HepG2 (cell line): ENCODE measurements at regions not wholly inside any gene's neighbourhood (a gene's known extent, or its start where the extent isn't known, plus 50 kb on each side); places are given as distances from the start of the nearest gene placed in this dataset.

Source experiments
- ATAC-seq: fragments of 200-7000 bp; cut with Tn5 transposase; 3 replicates; pipeline ENCODE4 v1.9.1; 2020; ENCODE audit warnings: mild to moderate bottlenecking, moderate library complexity
- BruUV-seq: library from RNA; stranded (reverse); fragments of 400-500 nt; replicated peaks from 2 replicates; lab custom pipeline; 2021; lab: Mats Ljungman, UMichigan
- CTCF ChIA-PET: fragments of 300-600 bp; formaldehyde crosslinking; extraction: SDS; loops from one replicate; lab custom pipeline; 2021; ENCODE audit warnings: low total read pairs, inconsistent platforms, low intra/inter-chr PET ratio; lab: Yijun Ruan, JAX
- POLR2A ChIA-PET: fragments of 350-600 bp; sonication (Branson Sonifier 250); formaldehyde crosslinking; loops from one replicate; lab custom pipeline; 2020; ENCODE audit warnings: antibody characterized with exemption, inconsistent platforms; lab: Yijun Ruan, JAX
- DNase-seq: peaks from one replicate; pipeline ENCODE4 v3.0.0-alpha.2; 2015; ENCODE audit warnings: low spot score
- FAIRE-seq: peaks from 3 replicates; lab custom pipeline; 2011; peaks lifted over from hg19 to GRCh38; lab: Jason Lieb, UNC
- H2AFZ ChIP-seq: one replicate; pipeline ENCODE4 v1.6.1; 2011; ENCODE audit warnings: low read length, inconsistent platforms
- H3K27ac ChIP-seq: fragments of 300-600 bp; 3 replicates; pipeline ENCODE4 v1.8.0; 2011; ENCODE audit warnings: mixed run types, mild to moderate bottlenecking, mixed read lengths, low read length, inconsistent platforms; ENCODE audit not compliant: insufficient read depth; ENCODE audit errors: extremely low read length
- H3K27me3 ChIP-seq, 2 experiments: fragments of 200-600 bp in 1 of 2; 2 replicates in 1 of 2; 3 replicates in 1 of 2; pipeline versions ENCODE4 v1.6.0 to v1.8.0; 2011; ENCODE audit warnings: low read length in 2 of 2, mild to moderate bottlenecking in 2 of 2, moderate library complexity in 2 of 2, inconsistent platforms in 1 of 2; ENCODE audit not compliant: insufficient read depth in 2 of 2, control insufficient read depth in 1 of 2
- H3K36me3 ChIP-seq, 2 experiments: fragments of 200-600 bp in 1 of 2; replicated peaks in 1 of 2; 2 replicates in 1 of 2; 3 replicates in 1 of 2; pipeline versions ENCODE4 v1.5.1 to v1.8.0; 2011; ENCODE audit warnings: low read length in 2 of 2, inconsistent platforms in 1 of 2; ENCODE audit not compliant: insufficient read depth in 2 of 2, control insufficient read depth in 1 of 2
- H3K4me1 ChIP-seq: 2 replicates; pipeline ENCODE4 v1.5.1; 2012; ENCODE audit warnings: low read length, inconsistent platforms; ENCODE audit not compliant: insufficient read depth
- H3K4me2 ChIP-seq: 2 replicates; pipeline ENCODE4 v1.6.0; 2011; ENCODE audit warnings: low read depth, low read length, inconsistent platforms
- H3K4me3 ChIP-seq, 3 experiments: fragments of 200-600 bp in 1 of 3; sonication (generic), shearing (Covaris generic) in 1 of 3; replicated peaks in 1 of 3; 2 replicates each; pipeline ENCODE4 v1.5.1; 2011 to 2016; ENCODE audit warnings: low read length in 3 of 3, inconsistent platforms in 2 of 3, low read depth in 2 of 3, mild to moderate bottlenecking in 2 of 3, control low read depth in 1 of 3, mixed read lengths in 1 of 3; ENCODE audit not compliant: insufficient read depth in 1 of 3
- H3K79me2 ChIP-seq: one replicate; pipeline ENCODE4 v1.6.1; 2011; ENCODE audit warnings: low read length, inconsistent platforms; ENCODE audit not compliant: insufficient read depth
- H3K9ac ChIP-seq: 2 replicates; pipeline ENCODE4 v1.6.0; 2011; ENCODE audit warnings: mild to moderate bottlenecking, low read depth, low read length, inconsistent platforms; ENCODE audit not compliant: insufficient read depth
- H3K9me3 ChIP-seq: 2 replicates; pipeline ENCODE4 v1.5.1; 2012; ENCODE audit warnings: mild to moderate bottlenecking, low read length
- H4K20me1 ChIP-seq: 2 replicates; pipeline ENCODE4 v1.6.0; 2011; ENCODE audit warnings: inconsistent platforms, mild to moderate bottlenecking, low read length, moderate library complexity; ENCODE audit not compliant: insufficient read depth
- EED ChIP-seq: sonication (generic); formaldehyde crosslinking; IDR thresholded peaks from 2 replicates; pipeline ENCODE4 v1.5.0; 2020; ENCODE audit warnings: mild to moderate bottlenecking, missing genetic modification reagents
- KIAA2018 ChIP-seq: sonication (generic); formaldehyde crosslinking; IDR thresholded peaks from 2 replicates; pipeline ENCODE4 v1.5.0; 2020; ENCODE audit warnings: mild to moderate bottlenecking, missing genetic modification reagents, borderline replicate concordance
- MAFF ChIP-seq: IDR thresholded peaks from 2 replicates; pipeline ENCODE4 v1.6.1; 2011; ENCODE audit warnings: low read depth, low read length, improper control_type of control experiment
- MAFK ChIP-seq, 2 experiments: IDR thresholded peaks in 1 of 2; conservative IDR thresholded peaks in 1 of 2; 2 replicates each; pipeline ENCODE4 v1.6.1; 2011; ENCODE audit warnings: improper control_type of control experiment in 2 of 2, low read length in 2 of 2
- NKX3-1 ChIP-seq: sonication (generic); formaldehyde crosslinking; IDR thresholded peaks from 2 replicates; pipeline ENCODE4 v1.5.0; 2020; ENCODE audit warnings: missing genetic modification reagents
- ZNF18 ChIP-seq: sonication (generic); formaldehyde crosslinking; IDR thresholded peaks from 2 replicates; pipeline ENCODE4 v1.8.0; 2022; ENCODE audit warnings: mild to moderate bottlenecking, missing genetic modification reagents; ENCODE audit not compliant: insufficient replicate concordance
- ZNF343 ChIP-seq: sonication (generic); formaldehyde crosslinking; IDR thresholded peaks from 2 replicates; pipeline ENCODE4 v1.4.0; 2020; ENCODE audit warnings: mild to moderate bottlenecking, missing genetic modification reagents
- WGBS: methylation state at CpG from one replicate; pipeline ENCODE4 v1.1.6; 2017; ENCODE audit warnings: low lambda C conversion rate; 5-methylcytosine and 5-hydroxymethylcytosine counted together
- in situ Hi-C: cut with HindIII; loops from 2 replicates; pipeline ENCODE4 v1.10.0; 2017; ENCODE audit warnings: low pct_unique_long_range_greater_than_20kb; ENCODE audit not compliant: extremely low pct_ligation_motif_present
- intact Hi-C: fragments of 100-400 bp; cut with micrococcal nuclease; formaldehyde crosslinking; loops from one replicate; pipeline ENCODE4 v1.10.0; 2022; ENCODE audit not compliant: unreplicated experiment

GRCh38 chr10:117783698-117784395 is 241.3 kb downstream of the EMX2 start:
- no peak for FAIRE-seq
- TF ChIP-seq MAFK (conservative IDR thresholded peaks at IDR 0.05 in 1 of 2, IDR thresholded peaks at IDR 0.05 in 1 of 2; ENCODE audit: low read length in 2 of 2), result peak; percentile 53 to 66; a peak in 3 of 4 replicates
- TF ChIP-seq MAFF, result peak; percentile 36; the same call in 1 of the 2 replicates
- no peak for TF ChIP-seq ZNF18
- intact Hi-C loops (no loop called here), in situ Hi-C loops (no loop called here)
- H3K4me3 ChIP-seq, result no peak overlapping the region
- ChIA-PET POLR2A (no interaction called here), CTCF (no interaction called here)
- no peaks in the 10 kb centered on the region for H3K79me2 ChIP-seq
- H3K4me1 ChIP-seq, result no peaks in the 10 kb centered on the region
- H3K27ac ChIP-seq, result no peak overlapping the region
- H3K4me2 ChIP-seq, result no peak overlapping the region
- H3K36me3 ChIP-seq, result no peaks in the 10 kb centered on the region
- no peaks in the 10 kb centered on the region; the same call in 1 of the 2 replicates for H4K20me1 ChIP-seq
- peaks cover 0 to 12% of the 10 kb centered on the region in 2 experiments; a peak in 1 of 5 replicates for H3K27me3 ChIP-seq
- WGBS, result 53% methylated on average over 13 of the region's 14 CpGs
- no peak for DNase-seq
- no peak overlapping the region for H3K9ac ChIP-seq
- H2AFZ ChIP-seq, result no peak overlapping the region
- no peaks in the 10 kb centered on the region for H3K9me3 ChIP-seq
- no TSS peak for BruUV-seq
- no peak for ATAC-seq

- POLR2A ChIA-PET, result no interaction called here
- WGBS, result 21% methylated on average over 2 of the region's 3 CpGs
- no peak for FAIRE-seq
- TF ChIP-seq KIAA2018 (CRISPR knock-in tag) (no peak), NKX3-1 (CRISPR knock-in tag) (no peak), EED (no peak), ZNF343 (CRISPR knock-in tag) (no peak)
Observed at GRCh38 chr10:117784776-117785175, 242.2 kb downstream of the EMX2 start.

More at GRCh38 chr10:117784776-117785175, 242.2 kb downstream of the EMX2 start:
- Histone ChIP-seq H3K9ac (no peak overlapping the region), H3K4me3 (no peak overlapping the region), H4K20me1 (no peaks in the 10 kb centered on the region; the same call in 1 of the 2 replicates), H3K27me3 (peaks cover 0 to 17% of the 10 kb centered on the region in 2 experiments; a peak in 2 of 5 replicates), H3K4me1 (no peaks in the 10 kb centered on the region), H3K9me3 (no peaks in the 10 kb centered on the region), H3K27ac (no peak overlapping the region), H3K4me2 (no peak overlapping the region), H2AFZ (no peak overlapping the region), H3K36me3 (no peaks in the 10 kb centered on the region), H3K79me2 (no peaks in the 10 kb centered on the region)
- DNase-seq, result no peak
- BruUV-seq, result no TSS peak
- CTCF ChIA-PET, result no interaction called here
- no peak for ATAC-seq
- intact Hi-C loops, result no loop called here
- in situ Hi-C loops, result no loop called here
